Brain microvascular endothelial cell (primary cell): ENCODE measurements at regions not wholly inside any gene's neighbourhood (a gene's known extent, or its start where the extent isn't known, plus 50 kb on each side); places are given as distances from the start of the nearest gene placed in this dataset.
A peak's percentile ranks its signal among the peaks of the same experiment; 100 is the strongest.

ENCODE experiments used
- DNase-seq: peaks from one replicate; pipeline ENCODE4 v3.0.0-alpha.2; 2020
- H3K27ac ChIP-seq: fragments of 250-450 bp; sonication (Bioruptor Pico); 2 replicates; pipeline ENCODE4 v1.5.1; 2020; ENCODE audit warnings: mild to moderate bottlenecking, moderate library complexity
- H3K27me3 ChIP-seq: fragments of 250-450 bp; sonication (Bioruptor Pico); replicated peaks from 2 replicates; pipeline ENCODE4 v1.5.1; 2020; ENCODE audit warnings: mild to moderate bottlenecking
- H3K36me3 ChIP-seq: fragments of 250-450 bp; sonication (Bioruptor Pico); replicated peaks from 2 replicates; pipeline ENCODE4 v1.5.1; 2020; ENCODE audit warnings: mild to moderate bottlenecking
- H3K4me3 ChIP-seq: 2 replicates; pipeline ENCODE4 v1.5.1; 2011; ENCODE audit warnings: low read depth, mild to moderate bottlenecking, control low read depth, low read length, moderate library complexity
- in situ Hi-C: cut with HindIII; loops from 2 replicates; pipeline ENCODE4 v1.10.0; 2017; ENCODE audit warnings: low sequenced_read_pairs, low pct_ligation_motif_present
- TF ChIP-seq, protein P1 (sequence below): IDR thresholded peaks from 2 replicates; pipeline ENCODE4 v1.5.1; 2011; ENCODE audit warnings: low read depth, mild to moderate bottlenecking, moderate library complexity, low read length, control low read depth, inconsistent platforms; ENCODE audit errors: missing control alignments

DNA sequence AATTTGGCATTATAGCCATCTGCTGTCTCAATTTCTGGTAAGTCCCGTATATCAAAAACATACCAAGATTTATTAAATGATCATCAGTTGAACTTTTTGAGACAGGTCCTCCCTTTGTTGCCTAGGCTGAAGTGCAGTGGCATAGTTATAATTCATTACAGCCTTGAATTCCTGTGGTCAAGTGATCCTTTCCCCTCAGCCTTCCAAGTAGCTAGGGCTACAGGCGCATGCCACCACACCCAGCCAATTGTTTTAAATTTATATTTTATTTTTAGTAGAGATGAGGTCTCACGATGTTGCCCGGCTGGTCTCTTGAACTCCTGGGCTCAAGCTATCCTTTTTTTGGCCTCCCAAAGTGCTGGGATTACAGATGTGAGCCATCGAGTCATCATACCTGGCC lies 418.9 kb downstream of the ARHGEF28 start:
- in situ Hi-C loops: no loop called here
- Histone ChIP-seq H3K27ac (no peak overlapping the region), H3K36me3 (no peaks in the 10 kb centered on the region), H3K4me3 (no peak overlapping the region), H3K27me3 (no peaks in the 10 kb centered on the region)
- DNase-seq: no peak
- TF ChIP-seq, protein P1, sequence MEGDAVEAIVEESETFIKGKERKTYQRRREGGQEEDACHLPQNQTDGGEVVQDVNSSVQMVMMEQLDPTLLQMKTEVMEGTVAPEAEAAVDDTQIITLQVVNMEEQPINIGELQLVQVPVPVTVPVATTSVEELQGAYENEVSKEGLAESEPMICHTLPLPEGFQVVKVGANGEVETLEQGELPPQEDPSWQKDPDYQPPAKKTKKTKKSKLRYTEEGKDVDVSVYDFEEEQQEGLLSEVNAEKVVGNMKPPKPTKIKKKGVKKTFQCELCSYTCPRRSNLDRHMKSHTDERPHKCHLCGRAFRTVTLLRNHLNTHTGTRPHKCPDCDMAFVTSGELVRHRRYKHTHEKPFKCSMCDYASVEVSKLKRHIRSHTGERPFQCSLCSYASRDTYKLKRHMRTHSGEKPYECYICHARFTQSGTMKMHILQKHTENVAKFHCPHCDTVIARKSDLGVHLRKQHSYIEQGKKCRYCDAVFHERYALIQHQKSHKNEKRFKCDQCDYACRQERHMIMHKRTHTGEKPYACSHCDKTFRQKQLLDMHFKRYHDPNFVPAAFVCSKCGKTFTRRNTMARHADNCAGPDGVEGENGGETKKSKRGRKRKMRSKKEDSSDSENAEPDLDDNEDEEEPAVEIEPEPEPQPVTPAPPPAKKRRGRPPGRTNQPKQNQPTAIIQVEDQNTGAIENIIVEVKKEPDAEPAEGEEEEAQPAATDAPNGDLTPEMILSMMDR: no peak

DNA sequence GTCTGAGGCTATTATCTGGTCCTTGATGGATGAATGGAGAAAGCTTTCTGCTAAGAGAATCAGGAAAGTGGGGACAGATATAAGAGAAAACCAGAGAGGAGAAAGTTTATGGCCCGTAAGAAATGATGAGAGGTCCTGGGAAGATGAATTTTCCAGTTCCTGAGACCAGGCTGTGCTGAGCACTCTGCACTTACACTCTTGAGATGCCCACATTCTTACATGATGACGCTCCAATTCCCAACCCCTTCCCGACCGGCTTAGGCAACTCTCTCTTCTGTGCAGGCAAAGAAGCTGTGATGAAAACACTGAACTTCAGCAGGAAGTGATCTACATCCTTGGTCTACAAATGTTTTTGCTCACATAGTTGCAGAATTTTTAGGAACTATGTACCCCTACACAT lies 417.0 kb downstream of the ARHGEF28 start:
- in situ Hi-C loops: no loop called here
- TF ChIP-seq, protein P1: no peak
- H3K36me3 ChIP-seq: no peaks in the 10 kb centered on the region
- no peaks in the 10 kb centered on the region for H3K27me3 ChIP-seq
- no peak overlapping the region for H3K4me3 ChIP-seq
- peak; percentile 80 for DNase-seq
- no peak overlapping the region for H3K27ac ChIP-seq

DNA sequence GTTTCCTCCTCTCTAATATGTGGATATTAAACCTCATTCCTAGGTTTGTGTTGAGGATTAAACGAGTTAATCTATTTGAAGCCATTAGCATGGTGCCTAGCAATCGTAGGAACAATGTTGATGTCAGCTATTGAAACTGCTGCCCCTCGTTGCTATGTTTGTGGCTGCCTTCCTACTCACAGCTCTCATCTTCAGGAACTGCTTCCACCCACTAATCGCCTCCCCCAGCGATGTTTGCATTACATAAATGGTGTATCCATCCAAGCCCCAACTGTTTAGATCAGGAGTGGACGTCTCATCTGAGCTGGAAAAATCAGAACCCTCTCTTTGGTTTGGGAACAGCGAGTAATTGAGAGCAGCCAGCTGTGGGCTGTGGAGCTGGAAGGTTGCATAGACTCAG lies 416.6 kb downstream of the ARHGEF28 start:
- Histone ChIP-seq H3K27ac (no peak overlapping the region), H3K27me3 (no peaks in the 10 kb centered on the region), H3K36me3 (no peaks in the 10 kb centered on the region), H3K4me3 (no peak overlapping the region)
- no peak for DNase-seq
- in situ Hi-C loops: no loop called here
- TF ChIP-seq, protein P1: no peak

DNA sequence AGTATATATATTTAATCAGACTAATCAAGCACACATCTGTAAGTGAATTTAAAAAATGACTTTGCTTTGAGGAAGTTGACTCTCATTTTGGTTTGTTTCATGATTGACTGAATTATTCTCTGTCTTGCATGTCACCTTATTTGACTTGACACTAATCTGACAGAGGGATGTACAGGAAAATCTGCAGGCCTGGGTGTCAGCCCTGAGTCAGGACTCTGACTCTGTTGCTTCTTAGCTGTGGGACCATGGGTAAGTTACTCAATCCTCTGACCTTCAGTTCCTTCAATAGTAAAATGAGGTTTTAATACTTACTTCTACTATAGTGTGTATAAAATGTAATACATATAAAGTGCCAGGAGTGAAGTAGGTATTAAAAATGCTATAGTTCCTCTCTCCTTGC lies 415.9 kb downstream of the ARHGEF28 start:
- DNase-seq: no peak
- no peaks in the 10 kb centered on the region for H3K27me3 ChIP-seq
- no peaks in the 10 kb centered on the region for H3K36me3 ChIP-seq
- H3K27ac ChIP-seq: no peak overlapping the region
- TF ChIP-seq, protein P1: no peak
- in situ Hi-C loops: no loop called here
- no peak overlapping the region for H3K4me3 ChIP-seq

DNA sequence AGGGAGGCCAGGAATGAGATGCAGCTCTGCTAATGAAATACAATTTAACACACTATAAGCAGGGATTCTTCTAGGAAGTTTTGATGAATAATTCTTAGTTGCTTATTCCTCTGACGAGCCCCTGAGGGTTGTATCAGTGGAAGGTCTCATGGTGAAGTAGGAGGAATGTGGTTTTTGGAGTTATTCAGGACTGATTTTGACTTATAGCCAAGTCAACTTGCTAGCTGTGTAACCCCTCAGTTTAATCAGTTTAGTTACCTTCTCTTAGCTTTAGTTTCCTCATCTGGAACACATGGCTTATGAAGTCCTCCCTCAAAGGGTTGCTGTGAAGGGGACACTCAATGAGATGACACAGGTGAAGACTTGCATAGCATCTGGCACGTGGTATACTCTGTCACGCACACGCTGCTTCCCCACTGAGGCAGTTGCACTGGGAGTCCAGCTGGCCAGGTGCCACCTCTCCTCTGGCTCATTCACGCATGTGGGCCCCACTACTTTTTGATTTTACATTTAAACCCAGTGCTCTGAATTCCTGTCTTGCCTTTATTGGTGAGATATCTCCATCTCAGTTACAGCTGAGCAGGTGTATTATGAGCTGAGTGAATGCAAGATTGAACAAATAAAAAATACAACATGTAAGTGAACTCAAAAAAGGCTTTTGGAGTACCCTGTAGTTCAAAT lies 415.0 kb downstream of the ARHGEF28 start:
- Histone ChIP-seq H3K27me3 (no peaks in the 10 kb centered on the region), H3K4me3 (no peak overlapping the region), H3K36me3 (no peaks in the 10 kb centered on the region), H3K27ac (peak overlapping the region; percentile 36)
- no peak for DNase-seq
- in situ Hi-C loops: no loop called here
- TF ChIP-seq, protein P1: no peak

DNA sequence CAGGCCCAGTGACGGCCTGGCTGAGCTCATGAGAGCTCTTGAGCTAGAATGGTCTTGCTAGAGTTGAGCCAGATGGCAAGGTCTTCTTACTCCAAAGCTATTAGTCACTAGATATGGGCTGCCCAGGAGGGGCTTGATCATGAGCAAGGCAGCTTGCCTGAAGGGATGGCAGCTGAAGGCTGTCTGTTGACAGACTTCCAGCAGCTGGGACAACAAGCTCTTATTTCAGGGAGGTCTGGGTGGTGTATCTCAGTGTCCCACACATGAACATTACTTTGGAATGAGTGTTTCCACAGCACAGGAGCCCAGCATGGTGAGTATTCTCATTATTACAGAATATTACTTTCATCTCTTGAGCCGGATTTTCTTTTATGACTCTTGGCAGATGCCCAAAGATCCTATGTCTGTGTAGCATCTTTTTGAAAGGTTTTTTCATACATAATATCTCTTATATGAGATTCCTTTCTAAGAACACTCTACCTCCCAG lies 414.1 kb downstream of the ARHGEF28 start:
- Histone ChIP-seq H3K27me3 (no peaks in the 10 kb centered on the region), H3K27ac (peak overlapping the region; percentile 36), H3K4me3 (no peak overlapping the region), H3K36me3 (no peaks in the 10 kb centered on the region)
- TF ChIP-seq, protein P1: peak; percentile 24
- peak; percentile 88 for DNase-seq
- in situ Hi-C loops: no loop called here
